ENCODE measurements at regions not wholly inside any gene's neighbourhood (a gene's known extent, or its start where the extent isn't known, plus 50 kb on each side); places are given as distances from the start of the nearest gene placed in this dataset.
A peak's percentile ranks its signal among the peaks of the same experiment; 100 is the strongest.

DNA sequence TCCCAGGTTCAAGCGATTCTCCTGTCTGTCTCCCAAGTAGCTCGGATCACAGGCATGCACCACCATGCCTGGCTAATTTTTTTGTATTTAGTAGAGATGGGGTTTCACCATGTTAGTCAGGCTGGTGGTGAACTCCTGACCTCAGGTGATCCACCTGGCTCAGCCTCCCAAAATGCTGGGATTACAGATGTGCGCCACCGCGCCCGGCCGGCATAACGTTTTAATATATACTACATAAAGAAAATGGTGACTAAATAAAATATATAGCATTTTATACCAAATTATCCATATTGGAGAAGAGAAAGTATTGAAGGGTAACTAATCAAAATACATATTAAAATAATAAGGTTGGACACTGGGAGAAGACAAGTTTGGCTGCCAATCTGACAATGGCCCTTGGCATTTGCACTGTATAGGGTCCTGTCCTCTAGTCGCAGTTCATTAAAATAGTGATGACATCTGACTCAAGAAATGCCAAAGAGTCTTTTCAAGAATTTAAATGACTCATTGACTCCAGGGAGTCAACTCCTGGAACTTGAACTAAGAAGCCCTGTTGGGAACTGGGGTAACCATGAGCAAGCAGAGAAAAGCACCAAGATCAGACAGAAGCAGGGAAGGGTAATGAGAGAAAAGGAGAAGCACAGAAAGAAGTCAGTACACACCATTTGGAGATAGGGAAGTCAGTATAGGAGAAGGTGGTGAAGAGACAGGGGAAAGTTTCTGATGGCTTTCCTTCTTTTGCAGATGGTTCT lies 91.1 kb downstream of the CH25H start:
- DNase-seq: no peak
- Mint-ChIP-seq H3K27me3 (peaks cover 21% of the 10 kb centered on the region), H3K4me1 (no peaks in the 10 kb centered on the region), H3K4me3 (no peak overlapping the region), H3K36me3 (no peaks in the 10 kb centered on the region), H3K9me3 (peaks cover 1% of the 10 kb centered on the region), H3K27ac (no peak overlapping the region)

DNA sequence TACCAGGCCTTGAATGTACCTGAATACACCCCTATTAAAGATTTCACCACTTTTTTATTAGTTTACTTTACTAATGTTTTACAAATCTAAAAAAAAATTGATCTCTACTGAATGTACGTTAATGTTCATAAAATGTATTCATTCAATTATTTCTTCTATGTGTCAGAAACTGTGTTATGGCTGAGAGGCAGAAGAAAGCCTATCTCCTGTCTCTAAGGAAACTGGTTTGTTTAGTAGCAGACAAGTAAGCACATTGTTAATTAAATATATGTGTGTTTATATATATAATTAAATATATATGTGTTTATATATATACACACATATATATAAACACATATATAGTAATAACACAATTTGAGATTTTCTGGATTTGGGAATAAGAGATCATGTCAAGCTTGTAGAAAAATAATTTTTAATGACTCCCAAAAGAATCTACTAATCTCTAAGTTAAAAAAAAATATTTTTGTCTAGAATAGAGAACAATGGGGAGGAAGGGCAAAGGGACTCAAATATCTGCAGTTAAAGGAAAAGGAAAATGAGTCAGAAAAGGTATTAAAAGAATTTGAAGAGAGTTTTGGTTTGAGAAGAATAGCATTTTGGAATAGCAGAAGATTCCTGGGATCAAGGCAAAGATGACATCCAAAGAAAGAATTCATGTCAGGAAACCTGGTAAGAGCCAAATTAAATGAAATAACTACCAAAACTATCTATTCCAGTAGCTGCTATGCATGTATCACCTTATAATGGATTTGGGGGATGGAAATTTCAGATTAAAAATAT lies 92.1 kb downstream of the CH25H start:
- Mint-ChIP-seq H3K27ac (no peak overlapping the region), H3K27me3 (peaks cover 18% of the 10 kb centered on the region), H3K4me1 (no peaks in the 10 kb centered on the region), H3K4me3 (no peak overlapping the region), H3K9me3 (peaks cover 1% of the 10 kb centered on the region), H3K36me3 (no peaks in the 10 kb centered on the region)
- DNase-seq: no peak

- Mint-ChIP-seq H3K4me3 (no peak overlapping the region), H3K9me3 (peaks cover 3% of the 10 kb centered on the region), H3K27ac (no peak overlapping the region), H3K4me1 (peaks cover 6% of the 10 kb centered on the region), H3K36me3 (peaks cover 2% of the 10 kb centered on the region), H3K27me3 (no peaks in the 10 kb centered on the region)
- DNase-seq: no peak
These were observed 104.4 kb downstream of the CH25H start for GRCh38 chr10:89102735-89103134.

GRCh38 chr10:89101943-89102342 lies 105.2 kb downstream of the CH25H start:
- peaks cover 6% of the 10 kb centered on the region for H3K4me1 Mint-ChIP-seq
- H3K36me3 Mint-ChIP-seq: peaks cover 1% of the 10 kb centered on the region
- H3K27ac Mint-ChIP-seq: no peak overlapping the region
- H3K9me3 Mint-ChIP-seq: peaks cover 1% of the 10 kb centered on the region
- no peak for DNase-seq
- H3K4me3 Mint-ChIP-seq: no peak overlapping the region
- no peaks in the 10 kb centered on the region for H3K27me3 Mint-ChIP-seq

DNA sequence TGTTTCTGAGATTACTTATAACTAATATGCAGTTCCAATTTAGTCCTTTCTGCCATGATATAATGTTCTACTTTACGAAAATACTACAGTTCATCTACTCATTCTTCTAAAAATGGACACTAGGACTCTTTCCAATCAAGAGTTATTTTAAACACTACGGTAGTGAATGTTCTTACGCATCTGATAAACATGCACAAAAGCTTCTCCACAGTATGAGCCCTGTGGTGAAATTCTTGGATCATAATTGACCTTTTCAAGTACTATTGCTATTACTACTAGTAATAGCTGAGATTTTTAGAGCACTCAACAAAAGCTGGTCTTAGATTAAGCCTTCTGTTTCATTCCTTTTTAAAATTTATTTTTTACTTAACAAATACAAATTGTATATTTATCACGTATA lies 106.4 kb downstream of the CH25H start:
- H3K4me1 Mint-ChIP-seq: peaks cover 14% of the 10 kb centered on the region
- H3K36me3 Mint-ChIP-seq: no peaks in the 10 kb centered on the region
- no peaks in the 10 kb centered on the region for H3K27me3 Mint-ChIP-seq
- H3K27ac Mint-ChIP-seq: no peak overlapping the region
- DNase-seq: no peak
- no peaks in the 10 kb centered on the region for H3K9me3 Mint-ChIP-seq
- H3K4me3 Mint-ChIP-seq: no peak overlapping the region

GRCh38 chr10:89097226-89097625 lies 106.6 kb downstream of the FAS start:
- no peaks in the 10 kb centered on the region for H3K36me3 Mint-ChIP-seq
- peaks cover under 1% of the 10 kb centered on the region for H3K27me3 Mint-ChIP-seq
- H3K4me3 Mint-ChIP-seq: no peak overlapping the region
- peaks cover 25% of the 10 kb centered on the region for H3K4me1 Mint-ChIP-seq
- no peaks in the 10 kb centered on the region for H3K9me3 Mint-ChIP-seq
- no peak for DNase-seq
- H3K27ac Mint-ChIP-seq: no peak overlapping the region

DNA sequence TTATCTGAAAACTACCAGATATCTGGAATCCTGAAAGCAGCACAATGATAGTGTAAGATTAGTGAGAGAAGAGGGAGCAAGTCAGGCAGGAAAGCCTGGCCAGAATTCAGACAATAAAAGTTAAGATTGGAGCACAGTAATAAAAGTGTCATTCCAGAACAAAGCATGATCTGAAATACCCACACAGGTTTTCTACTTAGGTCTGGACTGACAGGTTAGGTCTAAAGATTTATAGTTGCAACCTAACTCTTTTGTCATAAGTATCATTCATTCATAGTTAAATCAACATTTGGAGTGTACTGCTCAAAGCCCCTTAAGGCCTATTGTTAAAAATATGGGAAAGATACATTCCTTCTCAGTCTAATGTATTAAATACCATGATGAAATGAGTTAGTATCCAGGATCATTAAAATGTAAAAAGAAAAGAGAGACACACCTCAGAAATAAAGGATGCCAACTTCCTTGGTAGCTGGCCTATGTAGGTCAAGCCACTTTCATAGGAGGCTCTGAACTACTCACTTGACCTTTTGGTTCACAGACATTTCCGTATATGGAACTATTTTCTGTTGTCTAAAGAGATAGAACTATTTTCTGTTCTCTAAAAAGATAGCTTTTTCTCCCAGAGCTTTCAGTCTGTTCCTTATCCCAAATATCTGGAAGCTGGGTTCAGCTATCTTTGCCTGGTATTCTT lies 105.2 kb downstream of the FAS start:
- Mint-ChIP-seq H3K27ac (no peak overlapping the region), H3K4me1 (peaks cover 36% of the 10 kb centered on the region), H3K36me3 (no peaks in the 10 kb centered on the region), H3K9me3 (no peaks in the 10 kb centered on the region), H3K27me3 (peaks cover 4% of the 10 kb centered on the region), H3K4me3 (no peak overlapping the region)
- no peak for DNase-seq

GRCh38 chr10:89093728-89094127 lies 103.1 kb downstream of the FAS start:
- H3K27me3 Mint-ChIP-seq: peaks cover 4% of the 10 kb centered on the region
- H3K27ac Mint-ChIP-seq: no peak overlapping the region
- no peaks in the 10 kb centered on the region for H3K36me3 Mint-ChIP-seq
- peaks cover 39% of the 10 kb centered on the region for H3K4me1 Mint-ChIP-seq
- DNase-seq: no peak
- no peaks in the 10 kb centered on the region for H3K9me3 Mint-ChIP-seq
- no peak overlapping the region for H3K4me3 Mint-ChIP-seq

- DNase-seq: no peak
- Mint-ChIP-seq H3K4me3 (no peak overlapping the region), H3K9me3 (no peaks in the 10 kb centered on the region), H3K27me3 (peaks cover 4% of the 10 kb centered on the region), H3K27ac (no peak overlapping the region), H3K4me1 (peaks cover 39% of the 10 kb centered on the region), H3K36me3 (no peaks in the 10 kb centered on the region)
These were observed 102.4 kb downstream of the FAS start for GRCh38 chr10:89092981-89093380.

DNA sequence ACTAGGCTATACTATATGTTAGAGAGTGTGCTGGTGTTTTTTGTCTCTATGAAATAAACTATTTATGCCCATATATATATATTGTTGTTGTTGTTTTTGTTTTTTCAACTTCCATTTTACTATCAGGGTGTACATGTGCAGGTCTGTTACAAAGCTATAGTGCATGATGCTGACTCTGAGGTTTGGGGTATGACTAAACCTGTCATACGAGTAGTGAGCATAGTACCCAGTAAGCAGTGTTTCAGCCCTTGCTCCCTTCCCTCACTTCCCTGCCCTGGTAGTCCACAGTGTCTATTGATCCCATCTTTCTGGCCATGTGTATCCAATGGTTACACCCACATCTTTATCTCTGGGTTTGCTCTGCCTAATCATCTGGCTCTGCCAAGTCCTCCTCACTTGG lies 101.8 kb downstream of the FAS start:
- no peaks in the 10 kb centered on the region for H3K9me3 Mint-ChIP-seq
- no peak overlapping the region for H3K4me3 Mint-ChIP-seq
- H3K4me1 Mint-ChIP-seq: peaks cover 38% of the 10 kb centered on the region
- no peaks in the 10 kb centered on the region for H3K36me3 Mint-ChIP-seq
- no peak overlapping the region for H3K27ac Mint-ChIP-seq
- no peak for DNase-seq
- H3K27me3 Mint-ChIP-seq: peaks cover 4% of the 10 kb centered on the region

DNA sequence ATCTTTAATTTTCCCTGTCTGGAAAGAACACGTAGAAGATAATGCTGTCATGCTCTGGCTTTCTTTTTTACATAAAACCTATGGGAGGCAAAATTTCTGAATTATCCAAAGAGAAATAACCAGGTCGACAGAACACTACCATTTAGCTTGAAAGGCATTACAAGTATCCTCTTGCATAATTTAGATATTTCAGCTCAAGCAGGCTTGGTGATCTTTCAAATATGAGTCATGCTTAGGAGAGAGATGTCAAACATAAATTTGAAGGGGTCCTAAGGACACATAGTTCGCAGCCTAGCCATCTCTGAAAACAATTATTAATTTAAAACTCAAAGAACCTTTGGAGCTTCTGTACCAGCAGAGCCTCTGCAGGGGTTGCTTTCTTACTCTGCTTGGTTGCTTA lies 100.9 kb downstream of the FAS start:
- peaks cover 37% of the 10 kb centered on the region for H3K4me1 Mint-ChIP-seq
- no peaks in the 10 kb centered on the region for H3K9me3 Mint-ChIP-seq
- no peaks in the 10 kb centered on the region for H3K36me3 Mint-ChIP-seq
- H3K27ac Mint-ChIP-seq: peak overlapping the region; percentile 68
- no peak for DNase-seq
- H3K4me3 Mint-ChIP-seq: peak overlapping the region; percentile 29
- peaks cover 4% of the 10 kb centered on the region for H3K27me3 Mint-ChIP-seq

DNA sequence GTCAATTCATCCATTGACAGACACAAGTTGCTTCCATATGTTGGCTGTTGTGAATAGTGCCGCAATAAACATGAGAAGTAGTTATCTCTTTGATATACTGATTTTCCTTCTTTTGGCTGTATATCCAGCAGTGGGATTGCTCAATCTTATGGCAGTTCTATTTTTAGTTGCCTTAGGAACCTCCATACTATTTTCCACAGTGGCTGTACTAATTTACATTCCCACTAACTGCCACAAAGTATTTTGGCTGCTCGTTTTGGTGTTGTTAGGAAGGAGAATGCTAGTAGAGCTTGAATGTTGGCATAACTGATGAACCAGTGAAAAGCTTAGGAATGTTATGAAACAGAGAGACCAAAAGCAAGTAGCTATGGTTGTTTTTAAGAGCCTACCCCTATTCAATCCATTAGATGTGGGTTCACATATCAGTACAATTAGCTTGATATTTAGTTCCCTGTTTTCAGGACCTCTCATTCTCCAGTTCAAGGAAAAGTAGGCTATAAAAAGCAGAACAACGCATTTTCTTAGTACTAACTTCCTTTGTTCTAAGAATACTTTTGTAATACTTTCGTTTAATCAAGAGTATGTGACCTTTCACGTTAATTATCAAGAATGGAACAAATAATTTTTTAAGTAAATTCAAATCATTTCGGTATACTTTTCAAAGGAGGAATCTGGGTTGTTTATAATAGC lies 100.3 kb downstream of the FAS start:
- Mint-ChIP-seq H3K36me3 (no peaks in the 10 kb centered on the region), H3K4me3 (peak overlapping the region; percentile 29), H3K27ac (peak overlapping the region; percentile 68), H3K4me1 (peaks cover 31% of the 10 kb centered on the region), H3K27me3 (peaks cover 4% of the 10 kb centered on the region), H3K9me3 (no peaks in the 10 kb centered on the region)
- DNase-seq: no peak

DNA sequence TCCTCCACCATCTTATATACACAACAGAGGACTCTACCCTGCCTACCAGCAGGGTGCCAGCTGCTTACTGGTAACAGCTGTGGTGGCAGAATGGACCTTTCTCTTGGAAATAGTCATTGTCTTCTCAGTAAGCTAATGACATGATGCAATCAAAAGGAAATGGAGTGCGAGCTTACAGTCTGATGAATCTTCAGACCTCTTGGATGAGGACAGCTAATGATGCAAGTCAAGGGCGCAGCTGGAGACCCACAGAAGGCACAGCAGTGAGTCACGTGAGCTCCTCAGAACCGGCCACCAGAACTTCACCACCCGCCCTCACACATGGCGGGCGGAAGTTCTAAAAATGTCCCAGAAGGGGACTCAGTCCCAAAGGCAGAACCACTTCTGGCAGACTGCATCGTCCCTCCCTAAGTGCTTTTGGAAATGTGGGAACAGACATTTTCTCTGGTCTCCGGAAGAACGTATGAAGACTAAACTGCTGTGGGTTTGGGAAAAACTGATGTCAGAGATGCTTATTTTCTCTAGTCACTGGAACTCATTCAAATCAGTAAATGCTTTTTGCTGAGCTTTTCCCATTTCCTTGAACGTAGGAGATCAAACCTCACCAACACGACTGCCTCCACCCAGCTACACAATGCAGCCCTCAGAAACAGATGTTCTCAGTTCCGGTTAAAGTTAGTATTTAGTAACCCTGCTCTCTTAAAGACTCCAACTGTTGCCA lies 96.4 kb downstream of the FAS start:
- Mint-ChIP-seq H3K9me3 (no peaks in the 10 kb centered on the region), H3K4me1 (peaks cover 19% of the 10 kb centered on the region), H3K27ac (no peak overlapping the region)

DNA sequence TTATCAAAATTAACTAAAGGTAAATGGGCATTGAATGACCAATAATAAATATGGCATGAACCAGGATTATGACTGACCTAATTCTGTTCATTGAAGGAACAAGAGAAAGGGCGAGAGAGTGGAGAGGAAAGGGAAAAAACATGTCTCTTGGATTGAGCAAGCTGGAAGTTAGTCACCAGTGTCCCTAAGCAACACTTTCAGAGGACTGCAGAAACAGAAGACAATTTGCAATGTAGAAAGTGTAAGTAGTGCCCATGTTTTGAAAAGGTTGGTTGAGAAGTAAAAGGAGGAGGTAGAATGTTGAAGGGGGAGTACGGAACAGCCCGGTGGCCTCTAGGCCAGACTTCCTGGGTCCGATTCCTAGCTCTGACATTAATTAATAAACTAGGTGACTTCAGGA lies 94.6 kb downstream of the FAS start:
- Mint-ChIP-seq H3K27me3 (no peaks in the 10 kb centered on the region), H3K9me3 (no peaks in the 10 kb centered on the region), H3K27ac (no peak overlapping the region), H3K36me3 (no peaks in the 10 kb centered on the region), H3K4me3 (no peak overlapping the region), H3K4me1 (peaks cover 13% of the 10 kb centered on the region)
- no peak for DNase-seq

More for the DNA sequence above, 96.4 kb downstream of the FAS start:
- H3K36me3 Mint-ChIP-seq: no peaks in the 10 kb centered on the region
- peak; percentile 27 for DNase-seq
- H3K27me3 Mint-ChIP-seq: peaks cover 1% of the 10 kb centered on the region
- H3K4me3 Mint-ChIP-seq: no peak overlapping the region

Measured in activated naive CD8-positive, alpha-beta T cell treated with anti-CD3 and anti-CD28 coated beads for 36 hours (primary cell).